ENCODE measurements at regions not wholly inside any gene's neighbourhood (a gene's known extent, or its start where the extent isn't known, plus 50 kb on each side); places are given as distances from the start of the nearest gene placed in this dataset.

GRCh38 chr16:17817260-17817659, 346.5 kb upstream of the XYLT1 start:
- no peak for DNase-seq (ENCODE audit: low read depth)

GRCh38 chr16:17812771-17813170, 342.0 kb upstream of the XYLT1 start:
- DNase-seq (ENCODE audit: low read depth) = no peak

- DNase-seq (ENCODE audit: low read depth) = no peak
These were observed 334.1 kb upstream of the XYLT1 start for GRCh38 chr16:17804857-17805256.

GRCh38 chr16:17803625-17804410, 333.1 kb upstream of the XYLT1 start:
- no peak for DNase-seq (ENCODE audit: low read depth)

- DNase-seq (ENCODE audit: low read depth) = no peak
These were observed 331.8 kb upstream of the XYLT1 start for GRCh38 chr16:17802571-17802970.

GRCh38 chr16:17801068-17801467, 330.3 kb upstream of the XYLT1 start:
- DNase-seq (ENCODE audit: low read depth) = no peak

GRCh38 chr16:17798716-17799115, 328.0 kb upstream of the XYLT1 start:
- DNase-seq (ENCODE audit: low read depth) = no peak

- no peak for DNase-seq (ENCODE audit: low read depth)
These were observed 322.6 kb upstream of the XYLT1 start for GRCh38 chr16:17793354-17793753.

GRCh38 chr16:17784073-17784472, 313.3 kb upstream of the XYLT1 start:
- peak; percentile 0 for DNase-seq (ENCODE audit: low read depth)

GRCh38 chr16:17780181-17780580, 309.4 kb upstream of the XYLT1 start:
- DNase-seq (ENCODE audit: low read depth) = no peak

- DNase-seq (ENCODE audit: low read depth) = no peak
These were observed 306.7 kb upstream of the XYLT1 start for GRCh38 chr16:17777408-17777863.

GRCh38 chr16:17776888-17777287, 306.1 kb upstream of the XYLT1 start:
- DNase-seq (ENCODE audit: low read depth) = no peak

GRCh38 chr16:17776465-17776864, 305.7 kb upstream of the XYLT1 start:
- no peak for DNase-seq (ENCODE audit: low read depth)

GRCh38 chr16:17775061-17775460, 304.3 kb upstream of the XYLT1 start:
- DNase-seq (ENCODE audit: low read depth) = no peak

GRCh38 chr16:17773698-17774101, 302.9 kb upstream of the XYLT1 start:
- no peak for DNase-seq (ENCODE audit: low read depth)

GRCh38 chr16:17770104-17770503, 299.3 kb upstream of the XYLT1 start:
- no peak for DNase-seq (ENCODE audit: low read depth)

GRCh38 chr16:17769065-17769464, 298.3 kb upstream of the XYLT1 start:
- no peak for DNase-seq (ENCODE audit: low read depth)

GRCh38 chr16:17768257-17768656, 297.5 kb upstream of the XYLT1 start:
- no peak for DNase-seq (ENCODE audit: low read depth)

GRCh38 chr16:17766012-17766411, 295.3 kb upstream of the XYLT1 start:
- DNase-seq (ENCODE audit: low read depth) = no peak

GRCh38 chr16:17759451-17760390, 289.0 kb upstream of the XYLT1 start:
- DNase-seq (ENCODE audit: low read depth) = no peak

GRCh38 chr16:17757808-17758207, 287.0 kb upstream of the XYLT1 start:
- no peak for DNase-seq (ENCODE audit: low read depth)

- no peak for DNase-seq (ENCODE audit: low read depth)
These were observed 284.4 kb upstream of the XYLT1 start for GRCh38 chr16:17755158-17755557.
